Lower lobe of right lung (tissue), 2 donors: ENCODE measurements at regions not wholly inside any gene's neighbourhood (a gene's known extent, or its start where the extent isn't known, plus 50 kb on each side); places are given as distances from the start of the nearest gene placed in this dataset.

Source experiments
- ATAC-seq, 2 donors: fragments of 200-7000 bp; cut with Tn5 transposase; one replicate each; pipeline ENCODE4 v1.9.1; 2020 to 2022; ENCODE audit warnings: mild to moderate bottlenecking in 2 of 2, moderate library complexity in 2 of 2
- DNase-seq: peaks from one replicate; pipeline ENCODE4 v3.0.0-alpha.2; 2020
- H3K27ac ChIP-seq: fragments of 200-600 bp; one replicate; pipeline ENCODE4 v1.8.0; 2022
- H3K27me3 ChIP-seq: fragments of 200-600 bp; one replicate; pipeline ENCODE4 v1.8.0; 2022; ENCODE audit warnings: low read depth
- H3K36me3 ChIP-seq: fragments of 200-600 bp; one replicate; pipeline ENCODE4 v1.8.0; 2022; ENCODE audit warnings: mild to moderate bottlenecking
- H3K4me1 ChIP-seq: fragments of 200-600 bp; one replicate; pipeline ENCODE4 v1.8.0; 2022
- H3K4me3 ChIP-seq: fragments of 200-600 bp; one replicate; pipeline ENCODE4 v1.8.0; 2022; ENCODE audit warnings: mild to moderate bottlenecking
- H3K9me3 ChIP-seq: fragments of 200-600 bp; one replicate; pipeline ENCODE4 v1.8.0; 2022
- intact Hi-C: fragments of 100-400 bp; cut with DNase I; formaldehyde crosslinking; loops from one replicate; pipeline ENCODE4 v1.11.0; 2022
- TF ChIP-seq, protein P1 (sequence below): fragments of 200-600 bp; IDR thresholded peaks from one replicate; pipeline ENCODE4 v1.8.0; 2022; ENCODE audit warnings: antibody characterized with exemption, mild to moderate bottlenecking
- donor health status: DM: no; HTN: yes; CAD: no; lungs with severe emphysema.

DNA sequence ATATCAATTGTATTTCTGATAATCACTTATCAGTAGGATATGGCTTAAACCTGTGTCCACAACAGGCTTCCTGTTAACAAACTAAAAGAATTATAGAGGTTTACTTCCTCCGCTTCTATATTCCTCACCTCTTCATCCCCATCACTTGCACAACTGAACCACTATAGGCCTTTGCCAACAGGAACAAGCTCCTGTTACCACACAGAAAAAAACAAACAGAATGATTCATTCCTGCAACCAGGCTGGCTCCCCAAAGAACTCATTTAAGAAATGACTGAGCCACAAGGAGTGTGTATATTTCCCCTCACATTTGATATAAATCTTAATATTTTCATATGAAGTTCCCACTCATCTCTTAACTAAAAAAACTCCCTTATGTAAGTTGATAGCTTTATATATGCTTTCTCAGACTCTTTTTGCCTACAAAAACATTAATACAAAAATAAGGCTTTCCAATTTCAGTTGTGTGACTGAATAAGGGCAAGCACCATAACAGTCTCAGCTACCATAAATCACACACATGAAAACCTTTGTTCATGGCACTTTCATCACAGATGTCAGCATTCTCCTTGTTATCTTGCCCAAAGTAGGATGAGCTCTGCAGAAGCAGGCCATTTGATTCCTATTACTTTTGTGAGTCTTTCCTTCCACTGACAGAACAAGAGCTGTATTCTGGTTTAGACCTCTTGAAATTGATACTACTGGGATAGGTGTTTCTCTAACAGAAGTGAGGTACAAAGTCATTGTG is 366.8 kb downstream of the SLITRK1 start:
- no peak overlapping the region for H3K27ac ChIP-seq
- no peaks in the 10 kb centered on the region for H3K27me3 ChIP-seq
- DNase-seq (no peak), ATAC-seq (no peak)
- no peaks in the 10 kb centered on the region for H3K9me3 ChIP-seq
- intact Hi-C loops = no loop called here
- TF ChIP-seq, protein P1, sequence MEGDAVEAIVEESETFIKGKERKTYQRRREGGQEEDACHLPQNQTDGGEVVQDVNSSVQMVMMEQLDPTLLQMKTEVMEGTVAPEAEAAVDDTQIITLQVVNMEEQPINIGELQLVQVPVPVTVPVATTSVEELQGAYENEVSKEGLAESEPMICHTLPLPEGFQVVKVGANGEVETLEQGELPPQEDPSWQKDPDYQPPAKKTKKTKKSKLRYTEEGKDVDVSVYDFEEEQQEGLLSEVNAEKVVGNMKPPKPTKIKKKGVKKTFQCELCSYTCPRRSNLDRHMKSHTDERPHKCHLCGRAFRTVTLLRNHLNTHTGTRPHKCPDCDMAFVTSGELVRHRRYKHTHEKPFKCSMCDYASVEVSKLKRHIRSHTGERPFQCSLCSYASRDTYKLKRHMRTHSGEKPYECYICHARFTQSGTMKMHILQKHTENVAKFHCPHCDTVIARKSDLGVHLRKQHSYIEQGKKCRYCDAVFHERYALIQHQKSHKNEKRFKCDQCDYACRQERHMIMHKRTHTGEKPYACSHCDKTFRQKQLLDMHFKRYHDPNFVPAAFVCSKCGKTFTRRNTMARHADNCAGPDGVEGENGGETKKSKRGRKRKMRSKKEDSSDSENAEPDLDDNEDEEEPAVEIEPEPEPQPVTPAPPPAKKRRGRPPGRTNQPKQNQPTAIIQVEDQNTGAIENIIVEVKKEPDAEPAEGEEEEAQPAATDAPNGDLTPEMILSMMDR = no peak
- H3K36me3 ChIP-seq = no peaks in the 10 kb centered on the region
- H3K4me1 ChIP-seq = no peaks in the 10 kb centered on the region
- H3K4me3 ChIP-seq = no peak overlapping the region

DNA sequence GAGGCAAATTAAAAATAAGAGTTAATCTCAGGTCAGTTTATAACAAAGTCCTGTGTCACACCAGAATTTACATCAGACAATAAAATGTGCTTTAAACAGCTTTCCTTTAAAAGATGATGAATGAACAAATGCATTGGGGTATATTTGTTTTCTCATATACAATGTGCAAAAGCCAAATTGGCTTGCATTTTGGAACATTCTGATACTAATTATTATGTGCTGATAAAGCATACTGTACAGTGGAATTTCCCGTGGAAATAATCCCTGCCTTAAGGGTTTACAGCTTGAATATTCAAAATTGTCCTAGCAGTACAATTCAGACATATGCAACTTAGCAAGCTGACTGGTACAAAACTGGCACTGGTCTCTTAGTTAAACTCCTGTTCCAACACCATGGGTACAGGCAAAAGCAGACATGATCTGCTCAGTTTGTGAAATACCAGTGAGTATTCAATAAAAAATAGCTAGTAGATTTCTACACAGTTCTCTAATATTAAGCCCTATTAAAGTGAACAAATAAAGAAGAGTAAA is 373.4 kb downstream of the SLITRK1 start:
- DNase-seq = no peak

DNA sequence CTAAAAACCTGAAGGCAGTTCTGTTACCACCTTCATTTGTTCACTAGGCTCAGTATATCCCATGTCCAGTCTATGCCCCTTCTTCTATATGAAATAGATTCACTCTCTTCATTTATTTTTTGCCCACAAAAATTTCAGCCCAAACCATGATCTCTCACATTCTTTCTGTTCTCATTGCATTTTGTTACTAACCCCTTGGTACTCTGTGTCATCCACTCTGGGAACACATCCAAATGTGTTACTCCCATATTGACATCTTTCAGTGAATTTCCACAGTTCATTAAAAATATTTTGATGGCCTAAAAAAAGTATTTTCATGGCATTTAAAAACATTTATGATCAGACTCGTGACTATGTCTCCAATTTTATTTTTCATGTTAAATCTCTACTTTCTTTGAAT is 378.9 kb downstream of the SLITRK1 start:
- ATAC-seq (no peak), DNase-seq (no peak)
- Histone ChIP-seq H3K27me3 (no peaks in the 10 kb centered on the region), H3K9me3 (no peaks in the 10 kb centered on the region), H3K36me3 (no peaks in the 10 kb centered on the region), H3K4me1 (no peaks in the 10 kb centered on the region), H3K4me3 (no peak overlapping the region), H3K27ac (no peak overlapping the region)
- TF ChIP-seq, protein P1 = no peak
- intact Hi-C loops = no loop called here

More for the DNA sequence above, 373.4 kb downstream of the SLITRK1 start:
- Histone ChIP-seq H3K27me3 (no peaks in the 10 kb centered on the region), H3K9me3 (no peaks in the 10 kb centered on the region), H3K36me3 (no peaks in the 10 kb centered on the region), H3K4me3 (no peak overlapping the region), H3K4me1 (no peaks in the 10 kb centered on the region), H3K27ac (no peak overlapping the region)
- intact Hi-C loops = no loop called here
- no peak for ATAC-seq
- TF ChIP-seq, protein P1 = no peak

DNA sequence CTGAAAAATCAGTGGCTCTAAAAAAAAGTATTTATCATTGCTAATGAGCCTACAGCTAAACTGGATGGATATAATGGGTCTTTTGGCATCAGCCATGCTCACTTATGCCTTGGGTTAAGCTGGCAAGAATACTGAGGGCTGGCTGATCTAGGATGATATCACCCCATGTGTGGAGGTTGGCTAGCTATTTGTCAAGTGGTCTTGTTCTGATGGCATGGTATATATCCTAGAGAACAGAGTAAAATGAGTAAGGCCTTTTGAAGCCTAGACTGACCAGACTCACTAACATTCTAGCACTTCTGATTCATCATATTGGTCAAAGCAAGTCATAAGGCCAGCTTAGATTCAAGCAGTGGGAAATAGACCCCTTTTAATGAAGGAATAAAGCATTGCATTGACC is 383.0 kb downstream of the SLITRK1 start:
- H3K9me3 ChIP-seq = no peaks in the 10 kb centered on the region
- no peak overlapping the region for H3K4me3 ChIP-seq
- TF ChIP-seq, protein P1 = no peak
- no peak overlapping the region for H3K27ac ChIP-seq
- H3K27me3 ChIP-seq = no peaks in the 10 kb centered on the region
- no peaks in the 10 kb centered on the region for H3K4me1 ChIP-seq
- intact Hi-C loops = no loop called here
- ATAC-seq = no peak
- no peak for DNase-seq
- H3K36me3 ChIP-seq = no peaks in the 10 kb centered on the region

DNA sequence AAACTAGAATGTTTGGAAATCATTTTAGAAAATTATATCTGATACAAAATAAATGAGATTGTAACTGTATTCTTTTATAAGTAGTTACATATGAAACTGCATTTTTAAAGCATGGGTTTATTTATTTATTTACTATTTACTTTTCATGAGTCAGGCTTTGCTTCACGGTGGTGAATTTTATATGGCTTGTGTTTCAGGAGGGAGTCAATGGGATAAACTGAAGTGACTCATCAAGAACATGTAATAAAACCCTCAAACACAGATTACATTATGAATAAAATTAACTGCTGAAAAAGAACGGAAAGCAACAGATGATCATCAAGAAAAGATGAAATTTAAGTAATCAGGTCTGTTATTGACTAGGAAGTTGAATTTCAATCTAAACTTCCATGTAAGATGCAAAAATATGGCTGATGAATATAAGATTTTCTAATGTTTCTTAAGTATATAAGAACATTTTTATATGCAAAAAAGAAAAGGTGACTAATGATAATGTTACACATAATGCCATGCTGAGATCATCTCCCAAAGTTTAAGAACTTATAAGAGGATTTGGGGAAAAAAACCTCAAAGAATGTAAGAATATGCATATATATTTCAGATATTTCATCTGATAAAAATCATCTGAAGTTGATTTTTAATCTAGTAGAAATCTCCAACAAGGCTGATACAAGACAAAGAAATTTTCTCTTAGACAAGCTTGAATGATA is 383.6 kb downstream of the SLITRK1 start:
- Histone ChIP-seq H3K27ac (no peak overlapping the region), H3K9me3 (no peaks in the 10 kb centered on the region), H3K27me3 (no peaks in the 10 kb centered on the region), H3K4me1 (no peaks in the 10 kb centered on the region), H3K4me3 (no peak overlapping the region), H3K36me3 (no peaks in the 10 kb centered on the region)
- intact Hi-C loops = no loop called here
- TF ChIP-seq, protein P1 = no peak
- no peak for ATAC-seq
- DNase-seq = no peak
